IMR-90 (cell line): ENCODE measurements at regions not wholly inside any gene's neighbourhood (a gene's known extent, or its start where the extent isn't known, plus 50 kb on each side); places are given as distances from the start of the nearest gene placed in this dataset.

Experiments used
- ATAC-seq: fragments of 200-7000 bp; cut with Tn5 transposase; 2 replicates; pipeline ENCODE4 v1.9.1; 2020; ENCODE audit warnings: low read depth, mild to moderate bottlenecking, moderate library complexity
- BruUV-seq: library from RNA; stranded (reverse); fragments of 400-500 nt; replicated peaks from 2 replicates; lab custom pipeline; 2021; lab: Mats Ljungman, UMichigan
- CTCF ChIA-PET: fragments of 300-600 bp; formaldehyde crosslinking; extraction: SDS; loops from one replicate; lab custom pipeline; 2021; ENCODE audit warnings: antibody characterized with exemption; lab: Yijun Ruan, JAX
- POLR2A ChIA-PET: fragments of 300-600 bp; sonication (Branson Sonifier 250); formaldehyde crosslinking; loops from one replicate; lab custom pipeline; 2022; ENCODE audit warnings: antibody characterized with exemption; ENCODE audit not compliant: unreplicated experiment; lab: Charles Lee
- DNase-seq: peaks from one replicate; pipeline ENCODE4 v3.0.0; 2013
- H2AFZ ChIP-seq: replicated peaks from 2 replicates; pipeline ENCODE3; 2013; ENCODE audit warnings: low read length, mild to moderate bottlenecking; ENCODE audit not compliant: poor library complexity
- H2AK5ac ChIP-seq: 2 replicates; pipeline ENCODE4 v1.6.1; 2013; ENCODE audit warnings: low read depth, low read length, inconsistent platforms
- H2AK9ac ChIP-seq: replicated peaks from 2 replicates; pipeline ENCODE3; 2013; ENCODE audit warnings: mild to moderate bottlenecking, low read depth, low read length, moderate library complexity; ENCODE audit not compliant: poor library complexity
- H2BK120ac ChIP-seq: 2 replicates; pipeline ENCODE4 v1.6.1; 2013; ENCODE audit warnings: low read depth, low read length, inconsistent platforms
- H2BK15ac ChIP-seq: 3 replicates; pipeline ENCODE4 v1.6.1; 2013; ENCODE audit warnings: low read depth, low read length, inconsistent platforms
- H2BK20ac ChIP-seq: 2 replicates; pipeline ENCODE4 v1.6.1; 2013; ENCODE audit warnings: low read depth, mild to moderate bottlenecking, inconsistent platforms, low read length, moderate library complexity
- H2BK5ac ChIP-seq: 2 replicates; pipeline ENCODE4 v1.6.1; 2013; ENCODE audit warnings: mild to moderate bottlenecking, low read depth, low read length, inconsistent platforms; ENCODE audit not compliant: poor library complexity, severe bottlenecking
- H3K14ac ChIP-seq: replicated peaks from 2 replicates; pipeline ENCODE4 v1.6.1; 2013; ENCODE audit warnings: low read depth, low read length, inconsistent platforms
- H3K18ac ChIP-seq: 2 replicates; pipeline ENCODE4 v1.6.1; 2013; ENCODE audit warnings: low read depth, low read length, control low read depth
- H3K23ac ChIP-seq: 2 replicates; pipeline ENCODE4 v1.6.1; 2013; ENCODE audit warnings: low read depth, low read length, inconsistent platforms
- H3K27ac ChIP-seq: 2 replicates; pipeline ENCODE4 v1.5.1; 2013; ENCODE audit warnings: mild to moderate bottlenecking, control low read depth, low read length; ENCODE audit not compliant: insufficient read depth
- H3K27me3 ChIP-seq: 2 replicates; pipeline ENCODE4 v1.6.1; 2013; ENCODE audit warnings: low read length; ENCODE audit not compliant: control insufficient read depth, insufficient read depth
- H3K36me3 ChIP-seq: 2 replicates; pipeline ENCODE4 v1.6.1; 2013; ENCODE audit warnings: low read length, mixed read lengths; ENCODE audit not compliant: control insufficient read depth, insufficient read depth
- H3K4ac ChIP-seq: 2 replicates; pipeline ENCODE4 v1.6.1; 2013; ENCODE audit warnings: low read depth, low read length, inconsistent platforms
- H3K4me1 ChIP-seq: 2 replicates; pipeline ENCODE4 v1.6.1; 2013; ENCODE audit warnings: low read length, mixed read lengths; ENCODE audit not compliant: control insufficient read depth, insufficient read depth
- H3K4me2 ChIP-seq: 2 replicates; pipeline ENCODE4 v1.6.1; 2013; ENCODE audit warnings: low read depth, mild to moderate bottlenecking, control low read depth, low read length, moderate library complexity
- H3K4me3 ChIP-seq: 2 replicates; pipeline ENCODE4 v1.5.1; 2013; ENCODE audit warnings: low read depth, mild to moderate bottlenecking, control low read depth, low read length, moderate library complexity; ENCODE audit not compliant: insufficient read depth
- H3K56ac ChIP-seq: 2 replicates; pipeline ENCODE4 v1.6.1; 2013; ENCODE audit warnings: low read length, inconsistent platforms; ENCODE audit not compliant: insufficient read depth; ENCODE audit errors: extremely low read depth
- H3K79me1 ChIP-seq, 2 experiments: 2 replicates each; pipeline ENCODE4 v1.6.1; 2013; ENCODE audit warnings: low read length in 2 of 2, inconsistent platforms in 1 of 2, low read depth in 1 of 2
- H3K9ac ChIP-seq: 2 replicates; pipeline ENCODE4 v1.6.1; 2013; ENCODE audit warnings: low read depth, low read length, control low read depth
- H3K9me1 ChIP-seq: 2 replicates; pipeline ENCODE4 v1.6.1; 2013; ENCODE audit warnings: low read length, inconsistent platforms; ENCODE audit not compliant: insufficient read depth
- H3K9me3 ChIP-seq: 2 replicates; pipeline ENCODE4 v1.6.1; 2013; ENCODE audit warnings: low read length; ENCODE audit not compliant: control insufficient read depth, insufficient read depth
- H4K20me1 ChIP-seq: 2 replicates; pipeline ENCODE4 v1.6.1; 2013; ENCODE audit warnings: low read length, inconsistent platforms; ENCODE audit not compliant: insufficient read depth
- H4K5ac ChIP-seq: 2 replicates; pipeline ENCODE4 v1.6.1; 2013; ENCODE audit warnings: mild to moderate bottlenecking, low read depth, low read length, control low read depth
- H4K8ac ChIP-seq, 2 experiments: 2 replicates each; pipeline ENCODE4 v1.6.1; 2013; ENCODE audit warnings: low read depth in 2 of 2, low read length in 2 of 2, control low read depth in 1 of 2, inconsistent platforms in 1 of 2
- H4K91ac ChIP-seq: 2 replicates; pipeline ENCODE4 v1.6.1; 2013; ENCODE audit warnings: low read depth, low read length, inconsistent platforms; ENCODE audit not compliant: insufficient read depth
- CEBPB ChIP-seq: IDR thresholded peaks from 2 replicates; pipeline ENCODE4 v1.6.1; 2012; ENCODE audit warnings: low read depth, low read length, improper control_type of control experiment
- CHD1 ChIP-seq: IDR thresholded peaks from 2 replicates; pipeline ENCODE4 v1.6.1; 2012; ENCODE audit warnings: low read depth, low read length, improper control_type of control experiment
- FOS ChIP-seq: fragments of 150-350 bp; IDR thresholded peaks from 2 replicates; pipeline ENCODE4 v1.6.1; 2016; ENCODE audit warnings: low read depth, low read length
- MAFK ChIP-seq: IDR thresholded peaks from 2 replicates; pipeline ENCODE4 v1.6.1; 2012; ENCODE audit warnings: low read depth, low read length, improper control_type of control experiment
- MAZ ChIP-seq: IDR thresholded peaks from 2 replicates; pipeline ENCODE4 v1.6.1; 2012; ENCODE audit warnings: low read depth, mild to moderate bottlenecking, low read length, improper control_type of control experiment, moderate library complexity, borderline replicate concordance
- NFE2L2 ChIP-seq: fragments of 150-350 bp; IDR thresholded peaks from 2 replicates; pipeline ENCODE4 v1.6.1; 2016; ENCODE audit warnings: low read depth, mild to moderate bottlenecking, low read length
- POLR2A ChIP-seq: IDR thresholded peaks from 2 replicates; pipeline ENCODE4 v1.6.1; 2012; ENCODE audit warnings: mild to moderate bottlenecking, low read depth, low read length
- RCOR1 ChIP-seq: IDR thresholded peaks from 2 replicates; pipeline ENCODE4 v1.6.1; 2012; ENCODE audit warnings: mild to moderate bottlenecking, low read length, improper control_type of control experiment; ENCODE audit not compliant: insufficient replicate concordance
- RFX5 ChIP-seq: IDR thresholded peaks from 2 replicates; pipeline ENCODE4 v1.8.0; 2012; ENCODE audit warnings: low read depth, mild to moderate bottlenecking, low read length, moderate library complexity
- SMC3 ChIP-seq: fragments of 150-350 bp; IDR thresholded peaks from 2 replicates; pipeline ENCODE4 v1.6.1; 2016; ENCODE audit warnings: low read depth, mild to moderate bottlenecking, antibody characterized with exemption, low read length, moderate library complexity
- WGBS, 2 experiments: methylation state at CpG; one replicate each; pipeline versions ENCODE4 v1.1.5 to v1.1.7; 2013; ENCODE audit warnings: missing lambda C conversion rate in 2 of 2; ENCODE audit not compliant: insufficient read length in 1 of 2; ENCODE audit errors: extremely low coverage in 2 of 2; 5-methylcytosine and 5-hydroxymethylcytosine counted together
- dilution Hi-C: fragments of 300-500 bp; cut with HindIII; formaldehyde crosslinking; loops from one replicate; pipeline ENCODE4 v1.14.3; 2018; ENCODE audit warnings: low sequenced_read_pairs; ENCODE audit not compliant: unreplicated experiment
- in situ Hi-C: fragments of 300-500 bp; cut with MboI; formaldehyde crosslinking; loops from 3 replicates; pipeline ENCODE4 v1.14.3; 2019; ENCODE audit warnings: low sequenced_read_pairs, inconsistent platforms, mixed read lengths
- intact Hi-C: fragments of 100-400 bp; cut with micrococcal nuclease; formaldehyde crosslinking; loops from 2 replicates; pipeline ENCODE4 v1.10.0; 2022
- TF ChIP-seq, protein P1 (sequence below): fragments of 150-350 bp; IDR thresholded peaks from 2 replicates; pipeline ENCODE4 v1.6.1; 2017; ENCODE audit warnings: mild to moderate bottlenecking, antibody characterized with exemption, low read length, low read depth
- TF ChIP-seq, protein P2 (sequence below): fragments of 150-350 bp; IDR thresholded peaks from 2 replicates; pipeline ENCODE4 v1.6.1; 2016; ENCODE audit warnings: low read depth, mild to moderate bottlenecking, low read length, moderate library complexity, borderline replicate concordance

DNA sequence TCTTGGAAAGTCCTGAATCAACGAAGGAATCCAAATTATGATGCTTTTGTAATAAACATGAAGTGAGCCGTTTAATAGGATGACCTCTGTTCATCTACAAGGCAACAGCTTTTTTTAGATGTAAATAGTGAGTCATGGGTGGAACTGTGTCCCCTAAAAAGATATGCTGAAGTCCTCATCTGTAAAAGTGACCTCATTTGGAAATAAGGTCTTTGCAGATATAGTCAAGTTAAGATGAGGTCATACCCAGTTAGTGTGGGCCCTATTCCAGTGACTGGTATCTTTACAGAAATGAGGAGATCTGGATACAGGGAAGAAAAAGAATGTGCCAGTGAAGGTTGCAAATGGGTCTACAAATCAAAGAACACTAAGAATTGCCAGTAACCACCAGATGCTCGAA, 1287.3 kb upstream of the ADGRL4 start:
- Histone ChIP-seq H2BK5ac (no peak overlapping the region), H2BK20ac (no peak overlapping the region), H3K4me2 (no peak overlapping the region), H4K91ac (no peak overlapping the region), H3K36me3 (no peaks in the 10 kb centered on the region), H4K5ac (no peak overlapping the region), H3K9me1 (no peaks in the 10 kb centered on the region), H3K4me3 (no peak overlapping the region), H3K27ac (no peak overlapping the region), H3K23ac (no peak overlapping the region), H4K8ac (no peak overlapping the region), H2AK5ac (no peak overlapping the region), H2AK9ac (no peak overlapping the region), H3K4ac (no peak overlapping the region), H3K56ac (no peak overlapping the region), H3K27me3 (no peaks in the 10 kb centered on the region), H2BK15ac (no peak overlapping the region), H3K14ac (no peak overlapping the region), H3K18ac (no peak overlapping the region), H2BK120ac (no peak overlapping the region), H3K79me1 (no peaks in the 10 kb centered on the region), H4K20me1 (no peaks in the 10 kb centered on the region), H3K9ac (no peak overlapping the region), H3K9me3 (no peaks in the 10 kb centered on the region; the same call in 1 of the 2 replicates), H3K4me1 (no peaks in the 10 kb centered on the region), H2AFZ (no peak overlapping the region)
- ChIA-PET CTCF (no interaction called here), POLR2A (interaction anchor here (0.5 kb wide), 1 partner anchor 27 kb away, joined by 3 read pairs; no protein-coding TSS in a partner anchor)
- ATAC-seq (no peak), DNase-seq (peak; percentile 0)
- no peak for TF ChIP-seq MAFK
- TF ChIP-seq RCOR1 = no peak
- TF ChIP-seq CHD1 = no peak
- TF ChIP-seq MAZ = no peak
- no peak for TF ChIP-seq POLR2A
- TF ChIP-seq RFX5 = no peak
- no peak for TF ChIP-seq FOS
- TF ChIP-seq CEBPB = no peak
- TF ChIP-seq NFE2L2 = no peak
- TF ChIP-seq, protein P1, sequence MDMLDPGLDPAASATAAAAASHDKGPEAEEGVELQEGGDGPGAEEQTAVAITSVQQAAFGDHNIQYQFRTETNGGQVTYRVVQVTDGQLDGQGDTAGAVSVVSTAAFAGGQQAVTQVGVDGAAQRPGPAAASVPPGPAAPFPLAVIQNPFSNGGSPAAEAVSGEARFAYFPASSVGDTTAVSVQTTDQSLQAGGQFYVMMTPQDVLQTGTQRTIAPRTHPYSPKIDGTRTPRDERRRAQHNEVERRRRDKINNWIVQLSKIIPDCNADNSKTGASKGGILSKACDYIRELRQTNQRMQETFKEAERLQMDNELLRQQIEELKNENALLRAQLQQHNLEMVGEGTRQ = no peak
- no peak for TF ChIP-seq SMC3
- TF ChIP-seq, protein P2, sequence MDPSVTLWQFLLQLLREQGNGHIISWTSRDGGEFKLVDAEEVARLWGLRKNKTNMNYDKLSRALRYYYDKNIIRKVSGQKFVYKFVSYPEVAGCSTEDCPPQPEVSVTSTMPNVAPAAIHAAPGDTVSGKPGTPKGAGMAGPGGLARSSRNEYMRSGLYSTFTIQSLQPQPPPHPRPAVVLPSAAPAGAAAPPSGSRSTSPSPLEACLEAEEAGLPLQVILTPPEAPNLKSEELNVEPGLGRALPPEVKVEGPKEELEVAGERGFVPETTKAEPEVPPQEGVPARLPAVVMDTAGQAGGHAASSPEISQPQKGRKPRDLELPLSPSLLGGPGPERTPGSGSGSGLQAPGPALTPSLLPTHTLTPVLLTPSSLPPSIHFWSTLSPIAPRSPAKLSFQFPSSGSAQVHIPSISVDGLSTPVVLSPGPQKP = no peak
- dilution Hi-C loops = no loop called here
- intact Hi-C loops = no loop called here
- no CpG with 5 or more reads among the region's 3 CpGs for WGBS, 2 experiments
- BruUV-seq = no TSS peak
- in situ Hi-C loops = no loop called here
